ENCODE measurements at regions not wholly inside any gene's neighbourhood (a gene's known extent, or its start where the extent isn't known, plus 50 kb on each side); places are given as distances from the start of the nearest gene placed in this dataset.

- H3K4me1 Mint-ChIP-seq: no peaks in the 10 kb centered on the region
- H3K4me3 Mint-ChIP-seq: no peak overlapping the region
- peaks cover 7% of the 10 kb centered on the region for H3K9me3 Mint-ChIP-seq
- no peaks in the 10 kb centered on the region for H3K36me3 Mint-ChIP-seq (ENCODE audit: low read depth)
- TF ChIP-seq CTCF (IDR thresholded peaks at IDR 0.05; ENCODE audit: unreplicated experiment in 3 of 3): no peak
- no peaks in the 10 kb centered on the region for H3K27me3 Mint-ChIP-seq (ENCODE audit: low read depth)
- H3K27ac Mint-ChIP-seq: no peak overlapping the region
These were observed 150.3 kb upstream of the PRKD1 start for GRCh38 chr14:30077946-30078345.

- Mint-ChIP-seq H3K36me3 (ENCODE audit: low read depth) (no peaks in the 10 kb centered on the region), H3K27me3 (ENCODE audit: low read depth) (no peaks in the 10 kb centered on the region), H3K4me1 (no peaks in the 10 kb centered on the region), H3K9me3 (peaks cover 4% of the 10 kb centered on the region), H3K4me3 (no peak overlapping the region), H3K27ac (no peak overlapping the region)
- TF ChIP-seq CTCF (IDR thresholded peaks at IDR 0.05; ENCODE audit: unreplicated experiment in 3 of 3): no peak
These were observed 151.3 kb upstream of the PRKD1 start for GRCh38 chr14:30078811-30079402.

GRCh38 chr14:30082486-30082885 lies 154.8 kb upstream of the PRKD1 start:
- no peaks in the 10 kb centered on the region for H3K36me3 Mint-ChIP-seq (ENCODE audit: low read depth)
- no peak for TF ChIP-seq CTCF (IDR thresholded peaks at IDR 0.05; ENCODE audit: unreplicated experiment in 3 of 3)
- no peaks in the 10 kb centered on the region for H3K4me1 Mint-ChIP-seq
- no peak overlapping the region for H3K27ac Mint-ChIP-seq
- no peak overlapping the region for H3K4me3 Mint-ChIP-seq
- H3K27me3 Mint-ChIP-seq (ENCODE audit: low read depth): no peaks in the 10 kb centered on the region
- H3K9me3 Mint-ChIP-seq: peaks cover under 1% of the 10 kb centered on the region

GRCh38 chr14:30084811-30085210 lies 157.2 kb upstream of the PRKD1 start:
- TF ChIP-seq CTCF (IDR thresholded peaks at IDR 0.05; ENCODE audit: unreplicated experiment in 3 of 3): no peak
- no peak overlapping the region for H3K4me3 Mint-ChIP-seq
- no peaks in the 10 kb centered on the region for H3K27me3 Mint-ChIP-seq (ENCODE audit: low read depth)
- peaks cover 14% of the 10 kb centered on the region for H3K9me3 Mint-ChIP-seq
- no peaks in the 10 kb centered on the region for H3K36me3 Mint-ChIP-seq (ENCODE audit: low read depth)
- no peak overlapping the region for H3K27ac Mint-ChIP-seq
- H3K4me1 Mint-ChIP-seq: no peaks in the 10 kb centered on the region

- no peak overlapping the region for H3K4me3 Mint-ChIP-seq
- H3K27me3 Mint-ChIP-seq (ENCODE audit: low read depth): no peaks in the 10 kb centered on the region
- H3K4me1 Mint-ChIP-seq: no peaks in the 10 kb centered on the region
- H3K9me3 Mint-ChIP-seq: peaks cover 19% of the 10 kb centered on the region
- TF ChIP-seq CTCF (IDR thresholded peaks at IDR 0.05; ENCODE audit: unreplicated experiment in 3 of 3): no peak
- H3K27ac Mint-ChIP-seq: no peak overlapping the region
- H3K36me3 Mint-ChIP-seq (ENCODE audit: low read depth): no peaks in the 10 kb centered on the region
These were observed 158.3 kb upstream of the PRKD1 start for GRCh38 chr14:30085943-30086342.

GRCh38 chr14:30088620-30089019 lies 161.0 kb upstream of the PRKD1 start:
- Mint-ChIP-seq H3K9me3 (peaks cover 41% of the 10 kb centered on the region), H3K36me3 (ENCODE audit: low read depth) (no peaks in the 10 kb centered on the region), H3K4me3 (no peak overlapping the region), H3K27ac (no peak overlapping the region), H3K4me1 (no peaks in the 10 kb centered on the region), H3K27me3 (ENCODE audit: low read depth) (no peaks in the 10 kb centered on the region)
- no peak for TF ChIP-seq CTCF (IDR thresholded peaks at IDR 0.05; ENCODE audit: unreplicated experiment in 3 of 3)

Data from nephron (organoid).